ENCODE measurements at regions not wholly inside any gene's neighbourhood (a gene's known extent, or its start where the extent isn't known, plus 50 kb on each side); places are given as distances from the start of the nearest gene placed in this dataset.

GRCh38 chr2:38430196-38430595 lies 53.1 kb upstream of the ATL2 start:
- TF ChIP-seq CTCF (IDR thresholded peaks at IDR 0.05; ENCODE audit: unreplicated experiment) = no peak
- H3K36me3 Mint-ChIP-seq (ENCODE audit: low read depth, unreplicated experiment) = no peaks in the 10 kb centered on the region
- no peaks in the 10 kb centered on the region for H3K9me3 Mint-ChIP-seq (ENCODE audit: unreplicated experiment)
- H3K4me3 Mint-ChIP-seq (ENCODE audit: unreplicated experiment) = no peak overlapping the region
- peaks cover 22% of the 10 kb centered on the region for H3K4me1 Mint-ChIP-seq (ENCODE audit: unreplicated experiment)
- H3K27ac Mint-ChIP-seq (ENCODE audit: unreplicated experiment) = no peak overlapping the region
- DNase-seq (ENCODE audit: low spot score) = no peak
- peaks cover 8% of the 10 kb centered on the region for H3K27me3 Mint-ChIP-seq (ENCODE audit: unreplicated experiment)

- DNase-seq (ENCODE audit: low spot score) = no peak
- peaks cover 22% of the 10 kb centered on the region for H3K4me1 Mint-ChIP-seq (ENCODE audit: unreplicated experiment)
- no peak for TF ChIP-seq CTCF (IDR thresholded peaks at IDR 0.05; ENCODE audit: unreplicated experiment)
- no peak overlapping the region for H3K4me3 Mint-ChIP-seq (ENCODE audit: unreplicated experiment)
- H3K9me3 Mint-ChIP-seq (ENCODE audit: unreplicated experiment) = no peaks in the 10 kb centered on the region
- H3K27ac Mint-ChIP-seq (ENCODE audit: unreplicated experiment) = no peak overlapping the region
- no peaks in the 10 kb centered on the region for H3K36me3 Mint-ChIP-seq (ENCODE audit: low read depth, unreplicated experiment)
- H3K27me3 Mint-ChIP-seq (ENCODE audit: unreplicated experiment) = peaks cover 6% of the 10 kb centered on the region
Measured at GRCh38 chr2:38427936-38428335, 50.9 kb upstream of the ATL2 start.

- no peak for DNase-seq (ENCODE audit: low spot score)
- Mint-ChIP-seq H3K4me3 (ENCODE audit: unreplicated experiment) (no peak overlapping the region), H3K27me3 (ENCODE audit: unreplicated experiment) (peaks cover 6% of the 10 kb centered on the region), H3K27ac (ENCODE audit: unreplicated experiment) (no peak overlapping the region), H3K36me3 (ENCODE audit: low read depth, unreplicated experiment) (no peaks in the 10 kb centered on the region), H3K4me1 (ENCODE audit: unreplicated experiment) (peaks cover 22% of the 10 kb centered on the region), H3K9me3 (ENCODE audit: unreplicated experiment) (no peaks in the 10 kb centered on the region)
- TF ChIP-seq CTCF (IDR thresholded peaks at IDR 0.05; ENCODE audit: unreplicated experiment) = no peak
Measured at GRCh38 chr2:38427054-38427453, 50.0 kb upstream of the ATL2 start.

All from endothelial cell (in vitro differentiated cells).